ENCODE measurements at regions not wholly inside any gene's neighbourhood (a gene's known extent, or its start where the extent isn't known, plus 50 kb on each side); places are given as distances from the start of the nearest gene placed in this dataset.
"Not testable (repeated sequence)": the region's sequence is repeated elsewhere in the genome, so short reads cannot be mapped to it uniquely, and the experiment has no call there.

DNA sequence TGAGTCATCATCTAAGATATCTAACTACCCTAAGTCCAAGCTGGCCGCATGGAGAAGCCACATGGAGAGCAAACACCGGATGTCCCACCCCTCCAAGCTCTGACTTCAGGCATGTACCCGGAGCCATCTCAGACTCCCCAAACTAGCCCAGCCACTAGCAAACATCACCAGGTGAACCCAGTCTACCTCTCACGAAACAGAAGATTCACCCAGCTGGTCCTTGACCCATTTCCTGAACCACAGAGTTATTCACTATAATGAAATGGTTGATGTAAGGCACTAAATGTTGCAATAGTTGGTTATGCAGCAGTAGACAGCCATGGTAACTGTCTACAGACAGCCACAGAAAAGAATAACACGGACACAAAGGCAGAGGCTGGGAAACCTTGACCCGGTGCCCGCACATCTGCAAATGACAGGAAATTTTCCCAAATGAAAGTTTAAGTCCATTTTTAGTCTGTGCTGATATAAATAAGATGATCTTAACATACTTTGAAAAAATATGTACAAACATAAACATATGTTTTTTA is 265.5 kb upstream of the ATP10A start:
- Mint-ChIP-seq H3K27ac (no peak overlapping the region), H3K9me3 (no peaks in the 10 kb centered on the region), H3K4me1 (no peaks in the 10 kb centered on the region), H3K27me3 (peaks cover 4% of the 10 kb centered on the region), H3K36me3 (no peaks in the 10 kb centered on the region), H3K4me3 (no peak overlapping the region)
- no peak for DNase-seq
- CTCF ChIA-PET = no interaction called here

- Mint-ChIP-seq H3K36me3 (no peaks in the 10 kb centered on the region), H3K4me3 (no peak overlapping the region), H3K27ac (no peak overlapping the region), H3K9me3 (no peaks in the 10 kb centered on the region), H3K4me1 (no peaks in the 10 kb centered on the region), H3K27me3 (peaks cover 4% of the 10 kb centered on the region)
- DNase-seq = no peak
- CTCF ChIA-PET = no interaction called here
Measured at GRCh38 chr15:26126819-26127387, 263.8 kb upstream of the ATP10A start.

DNA sequence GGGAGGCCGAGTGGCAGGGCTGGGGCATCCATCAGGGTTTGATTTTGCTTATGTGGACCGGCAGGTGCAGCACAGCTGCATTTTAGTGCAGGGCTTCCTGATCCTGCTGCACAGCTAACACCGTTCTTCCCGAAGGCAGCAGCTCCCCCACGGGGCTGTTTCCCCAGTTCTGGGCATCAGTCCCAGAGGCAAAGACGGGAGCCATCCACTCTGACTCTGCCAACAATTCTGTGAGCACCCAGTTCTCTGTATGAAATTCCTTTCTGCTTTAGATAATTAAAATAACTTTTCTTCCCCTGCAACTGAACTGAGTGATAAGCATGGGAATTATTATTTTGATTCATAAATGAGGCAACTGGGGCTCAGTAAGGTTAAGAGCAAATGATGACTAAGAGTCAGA is 262.9 kb upstream of the ATP10A start:
- H3K4me1 Mint-ChIP-seq = no peaks in the 10 kb centered on the region
- no peaks in the 10 kb centered on the region for H3K36me3 Mint-ChIP-seq
- DNase-seq = no peak
- peaks cover 4% of the 10 kb centered on the region for H3K27me3 Mint-ChIP-seq
- H3K4me3 Mint-ChIP-seq = no peak overlapping the region
- H3K27ac Mint-ChIP-seq = no peak overlapping the region
- H3K9me3 Mint-ChIP-seq = no peaks in the 10 kb centered on the region
- CTCF ChIA-PET = no interaction called here

DNA sequence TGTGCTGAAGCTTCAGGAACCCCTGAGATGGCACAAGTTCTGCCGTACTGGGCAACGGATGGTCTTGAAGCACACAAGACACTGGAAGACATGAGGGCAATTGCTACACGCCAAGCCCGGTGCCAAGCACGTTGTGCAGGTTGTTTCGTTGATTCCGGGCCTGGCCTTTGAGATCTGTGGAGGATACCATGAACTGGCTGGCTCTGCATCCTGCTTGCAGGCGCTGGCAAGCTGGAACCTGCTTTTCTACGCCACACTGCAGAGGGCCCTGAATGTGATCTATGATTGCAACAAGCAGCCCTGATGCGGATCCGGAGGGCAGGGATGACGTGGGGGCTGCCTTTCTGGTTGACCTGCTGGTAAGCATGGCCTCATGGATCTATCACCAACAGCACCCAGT is 262.5 kb upstream of the ATP10A start:
- CTCF ChIA-PET = no interaction called here
- H3K27me3 Mint-ChIP-seq = peaks cover 4% of the 10 kb centered on the region
- H3K36me3 Mint-ChIP-seq = no peaks in the 10 kb centered on the region

GRCh38 chr15:26119322-26119721 is 256.2 kb upstream of the ATP10A start:
- no peak for DNase-seq
- Mint-ChIP-seq H3K9me3 (no peaks in the 10 kb centered on the region), H3K27ac (no peak overlapping the region), H3K4me1 (no peaks in the 10 kb centered on the region), H3K36me3 (no peaks in the 10 kb centered on the region), H3K4me3 (no peak overlapping the region), H3K27me3 (no peaks in the 10 kb centered on the region)
- CTCF ChIA-PET = no interaction called here

More for the DNA sequence above, 262.5 kb upstream of the ATP10A start:
- Mint-ChIP-seq H3K9me3 (no peaks in the 10 kb centered on the region), H3K4me1 (no peaks in the 10 kb centered on the region), H3K4me3 (no peak overlapping the region), H3K27ac (no peak overlapping the region)
- no peak for DNase-seq

GRCh38 chr15:26115229-26115943 is 252.3 kb upstream of the ATP10A start:
- Mint-ChIP-seq H3K9me3 (no peaks in the 10 kb centered on the region), H3K4me1 (no peaks in the 10 kb centered on the region), H3K27ac (no peak overlapping the region), H3K27me3 (no peaks in the 10 kb centered on the region), H3K4me3 (no peak overlapping the region), H3K36me3 (no peaks in the 10 kb centered on the region)
- CTCF ChIA-PET = no interaction called here
- no peak for DNase-seq

- H3K4me1 Mint-ChIP-seq, CTCF ChIA-PET, DNase-seq, H3K9me3 Mint-ChIP-seq, H3K27me3 Mint-ChIP-seq, H3K36me3 Mint-ChIP-seq, H3K4me3 Mint-ChIP-seq, H3K27ac Mint-ChIP-seq: not testable (repeated sequence)
Measured at GRCh38 chr15:26114128-26114527, 251.0 kb upstream of the ATP10A start.

- no peaks in the 10 kb centered on the region for H3K9me3 Mint-ChIP-seq
- no peak for DNase-seq
- no peak overlapping the region for H3K4me3 Mint-ChIP-seq
- no peaks in the 10 kb centered on the region for H3K36me3 Mint-ChIP-seq
- H3K27me3 Mint-ChIP-seq = no peaks in the 10 kb centered on the region
- CTCF ChIA-PET = no interaction called here
- H3K27ac Mint-ChIP-seq = no peak overlapping the region
- no peaks in the 10 kb centered on the region for H3K4me1 Mint-ChIP-seq
Measured at GRCh38 chr15:26113296-26113695, 250.2 kb upstream of the ATP10A start.

- Mint-ChIP-seq H3K27ac (no peak overlapping the region), H3K36me3 (no peaks in the 10 kb centered on the region), H3K9me3 (no peaks in the 10 kb centered on the region), H3K4me1 (no peaks in the 10 kb centered on the region), H3K27me3 (peaks cover 4% of the 10 kb centered on the region), H3K4me3 (no peak overlapping the region)
- CTCF ChIA-PET = no interaction called here
- no peak for DNase-seq
Measured at GRCh38 chr15:26109203-26109602, 246.1 kb upstream of the ATP10A start.

DNA sequence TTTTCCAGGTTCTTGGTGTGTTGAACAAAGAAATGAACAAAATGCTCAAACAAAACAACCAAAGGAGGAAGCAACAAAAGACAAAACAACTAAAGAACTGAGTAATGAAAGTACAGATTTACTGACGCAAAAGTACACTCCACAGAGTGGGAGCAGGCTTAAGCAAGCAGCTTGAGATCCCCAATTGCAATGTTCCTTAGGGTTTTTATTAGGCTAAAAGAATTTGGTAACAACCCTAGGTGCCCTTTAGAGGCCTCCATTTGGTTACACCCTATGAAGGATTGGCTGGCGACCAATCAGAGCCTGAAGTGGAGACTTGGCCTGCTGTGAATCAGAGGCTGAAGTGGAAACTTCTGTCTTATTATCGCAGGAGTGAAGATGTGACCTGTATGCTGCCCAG is 243.4 kb upstream of the ATP10A start:
- Mint-ChIP-seq H3K4me1 (no peaks in the 10 kb centered on the region), H3K27ac (no peak overlapping the region), H3K9me3 (no peaks in the 10 kb centered on the region), H3K4me3 (no peak overlapping the region), H3K27me3 (peaks cover 4% of the 10 kb centered on the region), H3K36me3 (no peaks in the 10 kb centered on the region)
- no peak for DNase-seq
- CTCF ChIA-PET = no interaction called here

DNA sequence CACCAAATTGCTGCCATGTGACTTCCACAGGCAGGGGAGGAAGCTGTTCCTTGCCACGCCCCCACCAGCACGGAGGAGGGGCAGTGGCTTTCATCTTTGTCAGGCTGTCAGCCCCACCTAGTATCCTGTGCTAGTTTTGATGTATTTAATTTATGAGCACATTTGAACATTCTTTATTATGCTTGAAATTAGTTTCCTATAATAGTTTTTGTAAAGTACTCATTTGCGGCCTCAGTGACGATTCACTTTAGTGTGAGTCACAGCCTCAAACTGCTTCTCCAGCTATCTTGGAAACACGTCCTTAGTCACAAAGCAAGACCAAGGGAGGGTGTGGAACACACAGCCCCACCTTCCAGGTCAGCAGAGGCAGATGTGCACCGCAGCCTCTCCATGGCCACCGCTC is 239.9 kb upstream of the ATP10A start:
- Mint-ChIP-seq H3K27me3 (peaks cover 4% of the 10 kb centered on the region), H3K4me1 (no peaks in the 10 kb centered on the region), H3K27ac (no peak overlapping the region), H3K9me3 (no peaks in the 10 kb centered on the region), H3K36me3 (no peaks in the 10 kb centered on the region), H3K4me3 (no peak overlapping the region)
- CTCF ChIA-PET = no interaction called here
- DNase-seq = no peak

DNA sequence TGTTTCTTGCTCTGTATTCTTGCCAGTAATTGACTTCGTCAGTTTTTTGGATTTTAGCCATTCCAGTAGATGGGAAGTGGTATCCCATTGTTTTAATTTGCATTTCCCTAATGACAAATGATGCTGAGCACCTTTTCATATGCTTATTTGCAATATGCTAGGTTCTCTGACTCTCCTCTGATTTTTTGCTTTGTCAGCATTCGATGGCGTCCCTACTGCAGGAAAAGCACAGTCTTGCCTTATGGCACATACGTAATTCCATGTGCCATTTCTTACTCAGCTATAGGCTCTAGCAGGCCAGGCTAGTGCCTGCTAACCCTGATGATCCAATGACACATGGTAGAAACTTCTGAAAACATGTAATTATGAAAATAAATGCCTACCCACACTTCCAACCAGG is 239.2 kb upstream of the ATP10A start:
- Mint-ChIP-seq H3K27ac (no peak overlapping the region), H3K27me3 (peaks cover 4% of the 10 kb centered on the region), H3K4me3 (no peak overlapping the region), H3K4me1 (no peaks in the 10 kb centered on the region), H3K9me3 (no peaks in the 10 kb centered on the region), H3K36me3 (no peaks in the 10 kb centered on the region)
- no peak for DNase-seq
- CTCF ChIA-PET = no interaction called here

DNA sequence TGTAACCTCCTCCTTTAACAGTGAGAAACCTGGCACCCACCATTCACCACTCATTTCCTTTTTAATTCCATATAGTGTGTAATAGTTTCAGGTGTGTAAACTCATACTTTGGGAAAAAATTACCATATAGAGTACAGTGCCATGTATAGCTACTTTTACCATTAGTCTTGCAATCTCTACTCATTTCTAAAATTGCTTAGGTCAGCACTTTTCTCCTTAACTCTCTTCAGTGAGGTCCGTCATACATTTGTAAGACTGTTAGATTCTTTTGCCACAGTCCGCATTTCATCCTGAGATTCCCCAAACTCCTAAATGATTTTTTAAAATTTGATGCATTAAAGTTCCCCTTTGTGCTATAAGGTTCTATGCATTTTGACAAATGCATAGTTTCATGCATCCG is 238.3 kb upstream of the ATP10A start:
- no peak for DNase-seq
- CTCF ChIA-PET = no interaction called here
- Mint-ChIP-seq H3K27me3 (peaks cover 4% of the 10 kb centered on the region), H3K27ac (no peak overlapping the region), H3K4me3 (no peak overlapping the region), H3K4me1 (no peaks in the 10 kb centered on the region), H3K36me3 (no peaks in the 10 kb centered on the region), H3K9me3 (no peaks in the 10 kb centered on the region)

DNA sequence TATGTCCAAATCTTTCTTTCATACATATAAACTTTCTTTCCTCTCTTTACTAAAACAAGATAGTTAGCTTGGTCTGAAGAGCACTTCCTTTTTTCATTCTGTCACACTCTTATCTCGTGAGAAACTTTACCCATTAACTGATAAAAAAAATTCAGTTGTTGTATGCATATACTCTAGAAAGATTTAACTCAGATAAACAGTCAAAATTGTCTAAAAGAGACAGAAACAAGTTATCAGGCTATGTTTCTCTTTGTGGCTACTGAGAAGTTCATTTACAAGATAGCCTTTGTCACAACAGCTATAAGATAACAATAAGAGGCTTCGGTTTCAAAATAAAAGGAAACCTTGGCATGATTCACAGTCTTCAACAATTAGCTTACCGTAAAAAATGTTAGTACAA is 235.7 kb upstream of the ATP10A start:
- H3K27me3 Mint-ChIP-seq = peaks cover 13% of the 10 kb centered on the region

GRCh38 chr15:26097216-26097615 is 234.1 kb upstream of the ATP10A start:
- H3K9me3 Mint-ChIP-seq = no peaks in the 10 kb centered on the region
- H3K36me3 Mint-ChIP-seq = no peaks in the 10 kb centered on the region
- CTCF ChIA-PET = no interaction called here
- no peak for DNase-seq
- H3K4me1 Mint-ChIP-seq = no peaks in the 10 kb centered on the region
- H3K4me3 Mint-ChIP-seq = no peak overlapping the region
- peaks cover 13% of the 10 kb centered on the region for H3K27me3 Mint-ChIP-seq
- no peak overlapping the region for H3K27ac Mint-ChIP-seq

More for the DNA sequence above, 235.7 kb upstream of the ATP10A start:
- Mint-ChIP-seq H3K9me3 (no peaks in the 10 kb centered on the region), H3K36me3 (no peaks in the 10 kb centered on the region), H3K27ac (no peak overlapping the region), H3K4me1 (no peaks in the 10 kb centered on the region), H3K4me3 (no peak overlapping the region)
- CTCF ChIA-PET = no interaction called here
- no peak for DNase-seq
